ENCODE measurements at regions not wholly inside any gene's neighbourhood (a gene's known extent, or its start where the extent isn't known, plus 50 kb on each side); places are given as distances from the start of the nearest gene placed in this dataset.
"Not testable (repeated sequence)": the region's sequence is repeated elsewhere in the genome, so short reads cannot be mapped to it uniquely, and the experiment has no call there.

DNA sequence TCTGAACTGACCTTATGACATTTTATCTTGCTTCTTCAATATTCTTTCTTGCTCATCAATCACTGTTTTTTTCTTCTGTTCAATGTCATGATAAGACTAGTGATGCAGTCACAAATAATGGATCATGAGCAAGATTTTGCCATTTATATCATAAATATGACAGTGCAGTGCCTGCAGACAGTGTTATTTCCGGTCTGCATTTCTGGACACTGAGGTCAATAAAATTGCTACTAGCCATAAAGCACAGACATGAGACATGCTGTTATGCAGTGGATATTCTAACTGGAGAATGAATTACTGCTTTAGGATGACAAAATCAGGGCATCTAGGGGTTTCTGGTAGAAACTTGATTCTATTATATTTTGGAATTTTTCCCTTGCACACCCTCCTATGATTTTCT is 1509.7 kb upstream of the LRRTM3 start:
- no peak for DNase-seq (ENCODE audit: low read depth)
- TF ChIP-seq, protein P1, sequence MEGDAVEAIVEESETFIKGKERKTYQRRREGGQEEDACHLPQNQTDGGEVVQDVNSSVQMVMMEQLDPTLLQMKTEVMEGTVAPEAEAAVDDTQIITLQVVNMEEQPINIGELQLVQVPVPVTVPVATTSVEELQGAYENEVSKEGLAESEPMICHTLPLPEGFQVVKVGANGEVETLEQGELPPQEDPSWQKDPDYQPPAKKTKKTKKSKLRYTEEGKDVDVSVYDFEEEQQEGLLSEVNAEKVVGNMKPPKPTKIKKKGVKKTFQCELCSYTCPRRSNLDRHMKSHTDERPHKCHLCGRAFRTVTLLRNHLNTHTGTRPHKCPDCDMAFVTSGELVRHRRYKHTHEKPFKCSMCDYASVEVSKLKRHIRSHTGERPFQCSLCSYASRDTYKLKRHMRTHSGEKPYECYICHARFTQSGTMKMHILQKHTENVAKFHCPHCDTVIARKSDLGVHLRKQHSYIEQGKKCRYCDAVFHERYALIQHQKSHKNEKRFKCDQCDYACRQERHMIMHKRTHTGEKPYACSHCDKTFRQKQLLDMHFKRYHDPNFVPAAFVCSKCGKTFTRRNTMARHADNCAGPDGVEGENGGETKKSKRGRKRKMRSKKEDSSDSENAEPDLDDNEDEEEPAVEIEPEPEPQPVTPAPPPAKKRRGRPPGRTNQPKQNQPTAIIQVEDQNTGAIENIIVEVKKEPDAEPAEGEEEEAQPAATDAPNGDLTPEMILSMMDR (conservative IDR thresholded peaks at IDR 0.05; ENCODE audit: control insufficient read depth, insufficient read depth, low read depth, low read length) = no peak

DNA sequence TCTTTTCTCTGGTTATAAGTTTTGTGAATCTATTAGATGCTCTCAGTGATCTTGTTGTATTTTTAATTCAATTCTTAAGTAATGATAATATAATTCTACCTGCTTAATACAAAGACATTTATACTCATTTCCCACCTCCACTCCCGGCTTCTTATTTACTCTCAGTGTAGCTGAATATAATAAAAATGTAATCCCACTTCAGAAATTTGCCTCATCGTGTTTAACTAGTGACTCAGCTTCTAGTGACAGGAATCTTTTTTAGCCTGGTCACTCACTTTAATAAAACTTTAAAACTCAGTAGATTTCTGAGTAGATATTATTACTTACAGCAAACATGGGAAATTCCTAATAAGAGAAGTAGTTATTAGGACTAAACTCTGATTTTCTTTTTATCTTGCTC is 1506.2 kb upstream of the LRRTM3 start:
- TF ChIP-seq, protein P1 (conservative IDR thresholded peaks at IDR 0.05; ENCODE audit: control insufficient read depth, insufficient read depth, low read depth, low read length) = no peak
- DNase-seq (ENCODE audit: low read depth) = no peak
- H3K4me3 ChIP-seq (ENCODE audit: control insufficient read depth, low read depth, low read length) = no peak overlapping the region

More for the DNA sequence above, 1509.7 kb upstream of the LRRTM3 start:
- H3K4me3 ChIP-seq (ENCODE audit: control insufficient read depth, low read depth, low read length) = no peak overlapping the region

DNA sequence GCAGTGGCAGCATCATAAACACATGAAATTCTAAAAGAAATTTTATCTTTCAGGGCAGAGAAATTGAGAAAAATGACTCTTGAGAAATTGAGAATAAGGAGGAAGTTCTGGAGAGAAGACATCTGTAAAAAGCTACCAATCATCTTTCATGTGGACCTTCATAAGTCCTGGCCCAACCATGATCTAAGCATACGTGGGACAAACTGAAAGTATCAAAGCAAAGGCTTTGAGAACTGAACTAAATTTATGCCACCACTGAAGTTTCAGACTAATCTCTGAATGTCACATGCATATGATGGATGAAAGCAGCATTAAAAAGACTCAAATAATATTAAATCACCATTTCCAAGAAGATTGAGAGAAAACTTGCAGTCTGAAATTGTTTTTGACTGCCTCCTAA is 1502.8 kb upstream of the LRRTM3 start:
- TF ChIP-seq, protein P1 (conservative IDR thresholded peaks at IDR 0.05; ENCODE audit: control insufficient read depth, insufficient read depth, low read depth, low read length) = no peak
- no peak for DNase-seq (ENCODE audit: low read depth)
- H3K4me3 ChIP-seq (ENCODE audit: control insufficient read depth, low read depth, low read length) = no peak overlapping the region

DNA sequence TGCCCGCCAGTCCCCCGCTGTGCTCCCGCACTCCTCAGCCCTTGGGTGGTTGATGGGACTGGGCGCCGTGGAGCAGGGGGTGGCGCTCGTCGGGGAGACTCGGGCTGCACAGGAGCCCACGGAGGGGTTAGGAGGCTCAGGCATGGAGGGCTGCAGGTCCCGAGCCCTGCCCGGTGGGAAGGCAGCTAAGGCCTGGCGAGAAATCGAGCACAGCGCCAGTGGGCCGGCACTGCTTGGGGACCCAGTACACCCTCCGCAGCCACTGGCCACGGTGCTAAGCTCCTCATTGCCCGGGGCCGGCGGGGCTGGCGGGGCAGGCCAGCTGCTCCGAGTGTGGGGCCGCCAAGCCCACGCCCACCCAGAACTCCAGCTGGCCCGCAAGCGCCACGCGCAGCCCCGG is 1496.5 kb upstream of the LRRTM3 start:
- H3K4me3 ChIP-seq (ENCODE audit: control insufficient read depth, low read depth, low read length); DNase-seq (ENCODE audit: low read depth): not testable (repeated sequence)

DNA sequence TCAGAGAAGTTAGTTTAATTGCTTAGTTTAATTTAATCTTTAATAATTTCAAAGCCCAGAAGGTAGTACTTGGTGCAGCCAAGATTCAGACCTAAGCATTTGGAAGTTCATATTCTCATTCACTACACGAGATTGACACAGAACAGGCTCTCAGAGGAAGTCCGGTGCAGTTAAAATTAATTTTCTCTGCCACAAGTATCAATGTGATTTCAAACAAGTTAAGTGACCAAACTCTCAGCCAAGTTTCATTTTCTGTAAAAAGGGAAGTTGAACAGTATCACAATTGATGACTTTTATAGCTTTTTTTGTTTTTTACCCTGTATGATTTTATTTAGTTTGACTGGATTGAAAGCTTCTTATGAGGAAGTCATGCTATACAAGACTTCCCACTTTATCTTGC is 1494.9 kb upstream of the LRRTM3 start:
- H3K4me3 ChIP-seq (ENCODE audit: control insufficient read depth, low read depth, low read length) = no peak overlapping the region
- TF ChIP-seq, protein P1 (conservative IDR thresholded peaks at IDR 0.05; ENCODE audit: control insufficient read depth, insufficient read depth, low read depth, low read length) = no peak
- no peak for DNase-seq (ENCODE audit: low read depth)

DNA sequence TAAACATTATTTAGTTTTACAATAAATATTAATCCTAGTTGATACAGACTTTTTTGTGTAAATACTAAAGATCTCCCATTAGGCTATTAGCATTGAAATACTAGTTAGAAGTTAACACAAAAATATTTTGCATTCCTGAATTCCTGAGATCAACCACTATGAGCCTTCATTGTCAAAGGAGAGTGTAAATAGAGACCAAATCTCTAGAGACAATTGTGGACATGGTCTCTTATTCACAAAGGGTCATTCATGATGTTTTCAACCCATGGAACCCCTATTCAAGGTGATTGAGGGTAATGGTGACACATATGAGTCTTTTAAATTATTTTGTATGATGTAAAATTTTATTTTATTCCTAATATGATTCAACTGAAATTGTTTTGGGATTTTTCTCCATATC is 1454.8 kb upstream of the LRRTM3 start:
- TF ChIP-seq, protein P1 (conservative IDR thresholded peaks at IDR 0.05; ENCODE audit: control insufficient read depth, insufficient read depth, low read depth, low read length) = no peak
- no peak overlapping the region for H3K4me3 ChIP-seq (ENCODE audit: control insufficient read depth, low read depth, low read length)
- no peak for DNase-seq (ENCODE audit: low read depth)

DNA sequence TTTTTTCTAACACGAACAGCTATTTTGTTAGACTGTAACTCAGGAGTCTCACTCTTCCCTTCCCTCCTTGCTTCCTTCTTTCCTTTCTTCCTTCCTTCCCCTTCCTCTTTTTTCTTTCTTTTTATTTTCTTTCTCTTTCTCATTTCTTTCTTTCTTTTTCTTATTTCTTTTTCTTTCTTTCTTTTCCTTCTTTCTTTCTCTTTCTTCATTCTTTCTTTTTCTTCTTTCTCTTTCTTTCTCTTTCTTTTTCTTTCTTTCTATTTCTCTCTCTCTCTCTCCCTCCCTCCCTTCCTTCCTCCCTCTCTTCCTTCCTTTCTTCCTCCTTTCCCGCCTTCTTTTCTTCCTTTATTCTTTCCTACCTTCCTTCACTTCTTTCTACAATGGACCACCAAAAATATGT is 1443.0 kb upstream of the LRRTM3 start:
- no peak for DNase-seq (ENCODE audit: low read depth)
- TF ChIP-seq, protein P1 (conservative IDR thresholded peaks at IDR 0.05; ENCODE audit: control insufficient read depth, insufficient read depth, low read depth, low read length) = no peak
- H3K4me3 ChIP-seq (ENCODE audit: control insufficient read depth, low read depth, low read length) = no peak overlapping the region

Measured in fibroblast of mammary gland (primary cell).